ENCODE measurements at regions not wholly inside any gene's neighbourhood (a gene's known extent, or its start where the extent isn't known, plus 50 kb on each side); places are given as distances from the start of the nearest gene placed in this dataset.

DNA sequence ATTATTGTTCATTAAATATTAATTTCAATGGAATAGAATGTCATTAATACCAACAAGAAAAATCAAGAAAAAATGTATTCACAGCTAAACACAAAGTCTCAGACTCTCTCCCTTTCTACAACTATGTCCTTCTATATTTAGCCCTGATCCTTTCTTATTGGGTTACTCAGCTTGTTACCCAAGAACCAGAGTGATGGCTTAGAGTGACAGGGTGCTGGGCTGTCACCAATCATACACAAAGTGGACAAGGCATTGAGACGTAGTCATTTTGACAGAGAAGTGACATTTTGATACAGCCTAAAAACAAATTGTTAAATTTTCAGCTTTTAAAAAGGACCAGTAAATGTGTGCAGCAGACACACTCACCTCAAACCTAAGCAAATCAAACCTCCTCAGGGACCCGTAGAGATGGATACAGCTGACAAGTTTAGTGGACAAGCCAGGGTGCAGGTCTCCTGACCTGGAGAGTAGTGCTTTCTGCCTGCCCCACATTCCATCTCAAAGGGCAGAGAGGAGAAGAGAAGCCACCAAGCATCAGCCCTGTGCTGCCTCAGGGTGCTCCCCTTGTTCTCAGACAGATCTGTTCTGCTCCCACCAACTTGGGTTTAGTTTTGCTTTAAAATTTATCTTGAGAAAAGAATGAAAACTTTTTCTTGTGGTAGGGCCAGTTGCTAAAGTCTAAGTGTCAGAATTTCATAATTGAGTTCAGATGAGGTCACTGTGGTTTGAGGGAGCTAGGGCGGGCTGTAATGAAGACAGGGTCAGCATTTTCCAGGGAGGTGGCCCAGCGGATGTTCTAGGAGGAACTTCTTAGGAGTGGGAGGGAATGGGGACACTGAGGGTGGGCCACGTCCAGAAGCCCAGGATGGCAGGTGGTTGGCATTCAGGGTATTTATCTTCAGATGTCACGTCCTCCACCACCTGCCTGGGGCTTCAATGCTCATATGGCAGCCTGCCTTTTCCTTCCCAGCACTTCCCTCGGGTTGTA lies 136.5 kb upstream of the TBL1XR1 start:
- TF ChIP-seq, protein P1, sequence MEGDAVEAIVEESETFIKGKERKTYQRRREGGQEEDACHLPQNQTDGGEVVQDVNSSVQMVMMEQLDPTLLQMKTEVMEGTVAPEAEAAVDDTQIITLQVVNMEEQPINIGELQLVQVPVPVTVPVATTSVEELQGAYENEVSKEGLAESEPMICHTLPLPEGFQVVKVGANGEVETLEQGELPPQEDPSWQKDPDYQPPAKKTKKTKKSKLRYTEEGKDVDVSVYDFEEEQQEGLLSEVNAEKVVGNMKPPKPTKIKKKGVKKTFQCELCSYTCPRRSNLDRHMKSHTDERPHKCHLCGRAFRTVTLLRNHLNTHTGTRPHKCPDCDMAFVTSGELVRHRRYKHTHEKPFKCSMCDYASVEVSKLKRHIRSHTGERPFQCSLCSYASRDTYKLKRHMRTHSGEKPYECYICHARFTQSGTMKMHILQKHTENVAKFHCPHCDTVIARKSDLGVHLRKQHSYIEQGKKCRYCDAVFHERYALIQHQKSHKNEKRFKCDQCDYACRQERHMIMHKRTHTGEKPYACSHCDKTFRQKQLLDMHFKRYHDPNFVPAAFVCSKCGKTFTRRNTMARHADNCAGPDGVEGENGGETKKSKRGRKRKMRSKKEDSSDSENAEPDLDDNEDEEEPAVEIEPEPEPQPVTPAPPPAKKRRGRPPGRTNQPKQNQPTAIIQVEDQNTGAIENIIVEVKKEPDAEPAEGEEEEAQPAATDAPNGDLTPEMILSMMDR (IDR thresholded peaks at IDR 0.05) = no peak

- TF ChIP-seq, protein P1 (IDR thresholded peaks at IDR 0.05) = no peak
Observed at GRCh38 chr3:177334803-177335202, 137.5 kb upstream of the TBL1XR1 start.

DNA sequence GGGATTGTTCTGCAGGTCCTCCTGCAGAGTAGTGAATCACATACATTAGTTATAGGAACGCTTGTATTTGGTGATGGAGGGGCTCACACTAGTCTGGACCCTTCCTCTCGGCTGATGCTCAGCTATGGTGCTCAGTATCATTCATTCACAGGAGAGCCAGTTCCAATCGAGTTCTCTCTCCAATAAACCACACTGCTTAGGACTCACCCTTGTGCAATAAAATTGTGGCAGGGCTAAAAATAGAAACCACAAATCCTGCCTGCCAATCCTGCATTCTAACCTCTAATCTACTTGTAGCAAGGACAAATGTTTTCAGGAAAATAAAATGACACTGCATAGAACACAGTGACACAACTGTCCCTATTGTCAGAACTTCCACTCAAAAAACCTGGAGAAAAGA lies 138.4 kb upstream of the TBL1XR1 start:
- TF ChIP-seq, protein P1 (IDR thresholded peaks at IDR 0.05) = no peak

- TF ChIP-seq, protein P1 (IDR thresholded peaks at IDR 0.05) = no peak
Observed at GRCh38 chr3:177336873-177337450, 139.7 kb upstream of the TBL1XR1 start.

- TF ChIP-seq, protein P1 (IDR thresholded peaks at IDR 0.05) = no peak
Observed at GRCh38 chr3:177337541-177338331, 140.5 kb upstream of the TBL1XR1 start.

DNA sequence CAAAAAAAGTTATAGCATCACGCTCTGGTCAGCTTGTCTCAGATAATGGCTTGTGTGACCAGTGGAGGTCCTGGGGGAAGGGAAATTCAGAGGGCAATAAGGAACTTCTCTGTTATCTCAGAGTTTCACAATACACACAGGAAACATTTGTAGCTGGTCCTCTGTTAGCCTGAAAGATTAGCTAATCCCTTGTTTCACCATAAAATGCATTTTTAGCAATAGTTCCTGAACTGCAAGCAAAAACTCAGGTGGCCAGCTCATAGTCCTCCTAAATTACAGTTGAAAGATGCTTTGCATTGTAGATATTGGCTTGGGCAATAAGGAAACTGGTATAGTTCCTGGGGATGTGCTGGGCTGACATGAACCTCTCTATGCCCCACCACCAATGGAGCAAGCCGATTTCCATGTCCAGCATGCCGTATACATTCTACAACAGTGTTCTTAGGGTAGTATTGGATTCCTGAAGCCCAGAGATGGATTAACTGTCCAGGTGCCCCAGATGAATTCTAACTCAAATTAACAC lies 141.5 kb upstream of the TBL1XR1 start:
- TF ChIP-seq, protein P1 (IDR thresholded peaks at IDR 0.05) = no peak

DNA sequence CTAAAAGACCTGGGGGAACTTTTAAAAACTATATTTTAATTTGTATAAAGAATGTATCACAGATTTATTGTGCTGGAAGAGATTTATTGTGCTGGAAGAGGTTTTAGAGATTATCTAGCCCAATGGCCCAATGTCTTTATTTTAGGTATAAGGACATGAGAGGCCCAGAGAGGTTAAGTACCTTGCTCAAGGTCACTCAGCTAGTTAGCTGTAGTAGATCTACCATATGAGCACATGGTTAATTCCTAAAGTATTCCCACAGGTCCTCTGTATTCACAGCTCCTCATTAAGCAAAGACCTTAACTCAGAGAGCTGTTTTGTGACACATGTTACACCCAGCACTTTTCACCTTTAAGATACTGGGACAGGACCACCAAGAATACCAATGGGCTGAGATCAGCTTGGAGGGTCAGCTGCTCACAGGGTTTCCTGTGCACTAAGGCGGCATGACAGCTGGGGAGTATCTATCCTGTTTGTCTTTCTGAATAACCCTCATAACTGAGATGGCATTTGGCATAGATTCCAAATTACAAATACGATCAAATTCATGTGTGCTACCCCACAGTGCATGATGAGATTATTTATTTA lies 143.1 kb upstream of the TBL1XR1 start:
- TF ChIP-seq, protein P1 (IDR thresholded peaks at IDR 0.05) = no peak

All from LNCAP (cell line).